OCI-LY1 (cell line): ENCODE measurements at regions not wholly inside any gene's neighbourhood (a gene's known extent, or its start where the extent isn't known, plus 50 kb on each side); places are given as distances from the start of the nearest gene placed in this dataset.

Experiments used
- CTCF ChIP-seq: fragments of 200-600 bp; sonication (generic), shearing (Covaris generic); IDR thresholded peaks from 2 replicates; pipeline ENCODE4 v1.5.1; 2017; ENCODE audit warnings: mild to moderate bottlenecking, antibody characterized with exemption, low read length, moderate library complexity, mixed read lengths
- EZH2 ChIP-seq: fragments of 200-600 bp; sonication (generic), shearing (Covaris generic); IDR thresholded peaks from 2 replicates; pipeline ENCODE4 v1.8.0; 2017; ENCODE audit warnings: borderline replicate concordance, mixed run types, mild to moderate bottlenecking, antibody characterized with exemption, low read length, moderate library complexity, mixed read lengths

- TF ChIP-seq CTCF: no peak
- TF ChIP-seq EZH2: no peak
Measured at GRCh38 chr7:41133690-41134299, 569.1 kb downstream of the INHBA start.
